ENCODE measurements at regions not wholly inside any gene's neighbourhood (a gene's known extent, or its start where the extent isn't known, plus 50 kb on each side); places are given as distances from the start of the nearest gene placed in this dataset.
A peak's percentile ranks its signal among the peaks of the same experiment; 100 is the strongest.

DNA sequence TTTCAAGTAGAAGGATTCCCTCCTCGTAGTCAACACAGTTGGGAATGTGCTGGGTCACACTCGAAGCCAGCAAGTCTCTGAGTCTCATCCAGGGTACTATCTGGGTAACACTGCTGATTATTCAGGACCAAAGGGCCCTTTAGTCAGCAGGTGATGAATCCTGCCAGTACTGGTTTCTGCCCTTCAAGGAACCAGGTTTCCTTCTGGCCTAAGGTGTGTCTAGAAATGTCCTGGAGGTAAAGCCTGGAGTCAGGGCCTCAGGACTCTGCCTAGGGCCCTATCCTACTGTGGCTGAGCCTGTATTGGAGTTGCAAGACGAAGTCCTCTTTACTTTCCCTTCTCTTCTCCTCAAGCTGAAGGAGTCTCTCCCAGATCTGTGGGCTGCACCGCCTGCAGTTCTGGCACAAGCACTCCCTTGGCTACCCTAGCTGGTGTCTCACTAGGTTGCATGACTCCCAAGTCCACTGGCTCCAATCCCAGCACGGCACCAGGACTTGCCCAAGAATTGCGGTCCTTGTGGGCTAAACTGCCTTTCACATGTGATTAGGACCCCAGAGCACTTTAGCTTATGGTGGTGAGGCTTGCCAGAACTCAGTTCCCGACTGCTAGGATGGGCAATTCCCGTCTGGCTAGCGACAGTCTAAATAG lies 193.7 kb upstream of the PDE3A start:
- H3K27me3 ChIP-seq (replicated peaks; ENCODE audit: control insufficient read depth, insufficient read depth, low read length): no peaks in the 10 kb centered on the region
- Mint-ChIP-seq H3K9me3 (ENCODE audit: unreplicated experiment) (no peaks in the 10 kb centered on the region), H3K4me3 (ENCODE audit: unreplicated experiment) (no peak overlapping the region), H3K4me1 (ENCODE audit: low read depth, unreplicated experiment) (peaks cover 8% of the 10 kb centered on the region), H3K27ac (ENCODE audit: unreplicated experiment) (no peak overlapping the region), H3K27me3 (ENCODE audit: insufficient read depth, unreplicated experiment) (no peaks in the 10 kb centered on the region), H3K36me3 (ENCODE audit: insufficient read depth, unreplicated experiment) (no peaks in the 10 kb centered on the region)
- TF ChIP-seq, protein P1, sequence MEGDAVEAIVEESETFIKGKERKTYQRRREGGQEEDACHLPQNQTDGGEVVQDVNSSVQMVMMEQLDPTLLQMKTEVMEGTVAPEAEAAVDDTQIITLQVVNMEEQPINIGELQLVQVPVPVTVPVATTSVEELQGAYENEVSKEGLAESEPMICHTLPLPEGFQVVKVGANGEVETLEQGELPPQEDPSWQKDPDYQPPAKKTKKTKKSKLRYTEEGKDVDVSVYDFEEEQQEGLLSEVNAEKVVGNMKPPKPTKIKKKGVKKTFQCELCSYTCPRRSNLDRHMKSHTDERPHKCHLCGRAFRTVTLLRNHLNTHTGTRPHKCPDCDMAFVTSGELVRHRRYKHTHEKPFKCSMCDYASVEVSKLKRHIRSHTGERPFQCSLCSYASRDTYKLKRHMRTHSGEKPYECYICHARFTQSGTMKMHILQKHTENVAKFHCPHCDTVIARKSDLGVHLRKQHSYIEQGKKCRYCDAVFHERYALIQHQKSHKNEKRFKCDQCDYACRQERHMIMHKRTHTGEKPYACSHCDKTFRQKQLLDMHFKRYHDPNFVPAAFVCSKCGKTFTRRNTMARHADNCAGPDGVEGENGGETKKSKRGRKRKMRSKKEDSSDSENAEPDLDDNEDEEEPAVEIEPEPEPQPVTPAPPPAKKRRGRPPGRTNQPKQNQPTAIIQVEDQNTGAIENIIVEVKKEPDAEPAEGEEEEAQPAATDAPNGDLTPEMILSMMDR (IDR thresholded peaks at IDR 0.05; ENCODE audit: insufficient read depth in 1 of 2, low read depth in 1 of 2, low read length in 1 of 2, severe bottlenecking in 1 of 2, unreplicated experiment in 1 of 2): no peak
- ChIA-PET POLR2A (no interaction called here), CTCF (no interaction called here)
- DNase-seq: no peak
- BruUV-seq (replicated peaks): no TSS peak
- H3K4me3 ChIP-seq (ENCODE audit: low read depth, low read length): no peak overlapping the region
- no peaks in the 10 kb centered on the region for H3K36me3 ChIP-seq (ENCODE audit: control insufficient read depth, insufficient read depth, low read length)
- peaks cover 7% of the 10 kb centered on the region; the same call in 1 of the 2 replicates for H3K9me3 ChIP-seq
- intact Hi-C loops (cut with micrococcal nuclease; ENCODE audit: unreplicated experiment): loop anchor here (1.0 to 2.0 kb wide), 2 partner anchors 9 to 14 kb away; no protein-coding TSS in a partner anchor
- peaks cover 8% of the 10 kb centered on the region; the same call in 1 of the 2 replicates for H3K4me1 ChIP-seq

DNA sequence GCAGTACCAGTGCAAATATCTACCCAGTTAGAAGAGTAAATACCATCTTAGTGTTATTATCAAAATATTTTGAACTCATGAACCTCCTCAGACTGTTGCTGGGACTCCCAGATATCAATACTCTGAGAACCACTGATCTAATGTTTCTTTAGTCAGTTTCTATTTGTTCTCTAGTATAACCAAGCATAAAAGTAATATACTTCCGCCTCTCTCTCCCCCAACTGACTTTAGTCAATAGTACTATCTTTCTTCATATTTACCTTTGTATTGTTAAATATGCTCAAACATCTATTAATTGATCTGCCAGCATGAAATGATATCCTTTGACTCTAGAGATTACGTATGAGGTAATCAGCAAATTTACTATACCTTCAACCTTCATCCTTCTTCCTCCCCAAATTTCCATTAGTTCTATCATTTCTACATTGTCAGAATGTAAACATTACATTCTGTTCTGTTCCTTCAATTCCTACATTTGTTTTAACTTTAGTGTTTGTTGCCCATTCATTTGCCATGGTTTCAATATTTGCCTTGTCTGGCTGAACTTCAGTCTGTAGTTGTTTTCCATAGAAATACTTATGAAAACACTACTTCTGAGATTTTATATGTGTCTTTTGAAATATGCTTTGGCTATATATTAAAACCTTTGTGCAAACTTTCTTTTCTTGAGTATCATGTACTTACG lies 192.5 kb upstream of the PDE3A start:
- Histone ChIP-seq H3K27me3 (replicated peaks; ENCODE audit: control insufficient read depth, insufficient read depth, low read length) (no peaks in the 10 kb centered on the region), H3K36me3 (ENCODE audit: control insufficient read depth, insufficient read depth, low read length) (no peaks in the 10 kb centered on the region), H3K4me3 (ENCODE audit: low read depth, low read length) (no peak overlapping the region), H3K9me3 (peaks cover 7% of the 10 kb centered on the region; the same call in 1 of the 2 replicates), H3K4me1 (peaks cover 8% of the 10 kb centered on the region; the same call in 1 of the 2 replicates)
- DNase-seq: peak in 1 of 2 experiments; percentile 25
- H3K9me3 Mint-ChIP-seq (ENCODE audit: unreplicated experiment): peaks cover 4% of the 10 kb centered on the region
- H3K4me3 Mint-ChIP-seq (ENCODE audit: unreplicated experiment): no peak overlapping the region
- POLR2A ChIA-PET: no interaction called here
- peaks cover 2% of the 10 kb centered on the region for H3K36me3 Mint-ChIP-seq (ENCODE audit: insufficient read depth, unreplicated experiment)
- H3K4me1 Mint-ChIP-seq (ENCODE audit: low read depth, unreplicated experiment): peaks cover 10% of the 10 kb centered on the region
- H3K27me3 Mint-ChIP-seq (ENCODE audit: insufficient read depth, unreplicated experiment): no peaks in the 10 kb centered on the region
- TF ChIP-seq, protein P1 (IDR thresholded peaks at IDR 0.05; ENCODE audit: insufficient read depth in 1 of 2, low read depth in 1 of 2, low read length in 1 of 2, severe bottlenecking in 1 of 2, unreplicated experiment in 1 of 2): no peak
- intact Hi-C loops (cut with micrococcal nuclease; ENCODE audit: unreplicated experiment): loop anchor here (1.0 to 2.0 kb wide), 2 partner anchors 7 to 13 kb away; no protein-coding TSS in a partner anchor
- no peak overlapping the region for H3K27ac Mint-ChIP-seq (ENCODE audit: unreplicated experiment)
- CTCF ChIA-PET: no interaction called here
- BruUV-seq (replicated peaks): no TSS peak

DNA sequence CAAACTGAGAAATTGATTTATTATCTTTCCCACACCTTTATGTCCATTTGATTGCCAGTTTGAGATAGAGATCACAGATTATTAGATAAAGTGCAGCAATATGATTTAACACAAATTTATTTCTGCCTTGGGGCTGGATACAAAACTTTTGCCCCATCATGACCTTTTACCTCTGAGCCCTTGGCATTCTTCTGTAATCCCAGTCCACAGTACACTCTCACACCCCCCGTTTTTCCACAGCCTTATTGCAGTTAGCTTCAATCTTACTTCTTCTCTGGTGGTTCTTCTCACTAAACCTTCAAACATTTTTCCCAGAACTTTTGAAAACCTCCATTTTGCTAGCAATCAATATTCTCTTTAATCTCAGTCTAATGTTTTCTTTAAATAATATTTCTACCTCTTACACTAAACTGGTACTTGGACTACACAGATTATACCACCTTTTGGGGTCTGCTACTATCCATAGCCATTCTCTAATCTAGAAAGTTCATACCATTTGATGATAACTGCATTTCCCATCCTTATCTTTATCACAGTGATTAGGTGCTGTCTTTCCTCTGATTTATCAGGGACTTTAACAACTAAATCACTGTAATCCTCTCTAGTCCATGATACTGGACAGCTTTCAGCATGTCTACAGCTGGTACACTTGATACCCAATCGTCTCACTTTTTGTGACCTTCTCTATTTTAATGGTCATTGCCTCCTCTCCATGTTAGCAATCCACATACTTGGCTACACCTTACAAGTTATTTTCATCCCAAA lies 186.7 kb upstream of the PDE3A start:
- Histone ChIP-seq H3K4me1 (peaks cover 35% of the 10 kb centered on the region), H3K36me3 (ENCODE audit: control insufficient read depth, insufficient read depth, low read length) (no peaks in the 10 kb centered on the region), H3K4me3 (ENCODE audit: low read depth, low read length) (no peak overlapping the region), H3K27me3 (replicated peaks; ENCODE audit: control insufficient read depth, insufficient read depth, low read length) (no peaks in the 10 kb centered on the region), H3K9me3 (peaks cover 35% of the 10 kb centered on the region)
- no TSS peak for BruUV-seq (replicated peaks)
- Mint-ChIP-seq H3K4me1 (ENCODE audit: low read depth, unreplicated experiment) (peaks cover 32% of the 10 kb centered on the region), H3K36me3 (ENCODE audit: insufficient read depth, unreplicated experiment) (peaks cover 10% of the 10 kb centered on the region), H3K27ac (ENCODE audit: unreplicated experiment) (no peak overlapping the region), H3K4me3 (ENCODE audit: unreplicated experiment) (no peak overlapping the region), H3K9me3 (ENCODE audit: unreplicated experiment) (peaks cover 46% of the 10 kb centered on the region), H3K27me3 (ENCODE audit: insufficient read depth, unreplicated experiment) (no peaks in the 10 kb centered on the region)
- TF ChIP-seq, protein P1 (IDR thresholded peaks at IDR 0.05; ENCODE audit: insufficient read depth in 1 of 2, low read depth in 1 of 2, low read length in 1 of 2, severe bottlenecking in 1 of 2, unreplicated experiment in 1 of 2): no peak
- DNase-seq: no peak
- intact Hi-C loops (cut with micrococcal nuclease; ENCODE audit: unreplicated experiment): no loop called here
- POLR2A ChIA-PET: no interaction called here
- CTCF ChIA-PET: no interaction called here
